ENCODE measurements at regions not wholly inside any gene's neighbourhood (a gene's known extent, or its start where the extent isn't known, plus 50 kb on each side); places are given as distances from the start of the nearest gene placed in this dataset.

GRCh38 chrX:141405486-141405852 is 163.2 kb upstream of the SPANXC start (continued):
- TF ChIP-seq CHD7 (IDR thresholded peaks at IDR 0.05; ENCODE audit: insufficient replicate concordance, low read length) = no peak
- no peak for TF ChIP-seq SIN3A (conservative IDR thresholded peaks at IDR 0.05 in 1 of 2, IDR thresholded peaks at IDR 0.05 in 1 of 2; ENCODE audit: low read depth in 1 of 2, low read length in 2 of 2)
- TF ChIP-seq POU5F1 (IDR thresholded peaks at IDR 0.05; ENCODE audit: low read depth, low read length) = no peak
- no peak for TF ChIP-seq BRCA1 (IDR thresholded peaks at IDR 0.05; ENCODE audit: low read depth, low read length)
- no peak for TF ChIP-seq ASH2L (IDR thresholded peaks at IDR 0.05; ENCODE audit: low read length)
- no peak for TF ChIP-seq NANOG (IDR thresholded peaks at IDR 0.05; ENCODE audit: insufficient read depth, low read depth, low read length, poor library complexity, severe bottlenecking)
- no peak for TF ChIP-seq KDM5A (IDR thresholded peaks at IDR 0.05; ENCODE audit: low read length)
- no peak for TF ChIP-seq JUN (IDR thresholded peaks at IDR 0.05; ENCODE audit: low read depth, low read length)
- TF ChIP-seq KDM4A (IDR thresholded peaks at IDR 0.05; ENCODE audit: low read depth, low read length, severe bottlenecking) = no peak
- no peak for TF ChIP-seq SRF (IDR thresholded peaks at IDR 0.05; ENCODE audit: low read depth, low read length)
- no peak for TF ChIP-seq RBBP5 (IDR thresholded peaks at IDR 0.05; ENCODE audit: borderline replicate concordance, low read depth, low read length)
- no peak for TF ChIP-seq CHD1 (IDR thresholded peaks at IDR 0.05; ENCODE audit: low read depth, low read length)
- TF ChIP-seq POLR2AphosphoS5 (IDR thresholded peaks at IDR 0.05; ENCODE audit: low read depth, low read length) = no peak

Data from H1 (cell line).